ENCODE measurements at regions not wholly inside any gene's neighbourhood (a gene's known extent, or its start where the extent isn't known, plus 50 kb on each side); places are given as distances from the start of the nearest gene placed in this dataset.

DNA sequence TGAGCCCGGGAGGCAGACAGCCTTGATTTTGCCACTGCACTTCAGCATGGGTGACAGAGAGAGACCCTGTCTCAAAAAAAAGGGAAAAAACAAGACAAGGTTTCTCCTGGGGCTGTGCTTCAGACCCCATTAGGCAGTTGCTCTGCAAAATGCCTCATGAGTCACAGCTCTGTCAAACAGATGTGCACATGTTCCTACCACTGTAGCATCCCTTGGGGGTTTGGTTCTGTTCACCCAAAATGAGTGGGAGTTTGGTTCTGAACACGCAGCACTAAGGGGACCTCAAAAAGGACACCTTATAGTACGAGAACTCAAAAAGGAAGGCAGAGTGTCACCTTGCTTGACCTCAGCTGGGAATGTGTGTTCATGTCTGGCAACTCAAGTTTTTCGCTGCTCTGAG is 134.9 kb downstream of the RPIA start:
- Mint-ChIP-seq H3K9me3 (no peaks in the 10 kb centered on the region), H3K27ac (no peak overlapping the region), H3K4me1 (no peaks in the 10 kb centered on the region), H3K4me3 (no peak overlapping the region), H3K36me3 (ENCODE audit: low read depth) (no peaks in the 10 kb centered on the region), H3K27me3 (peaks cover 2% of the 10 kb centered on the region)
- no peak for DNase-seq
- ChIA-PET CTCF (no interaction called here), POLR2A (no interaction called here)

- Mint-ChIP-seq H3K27me3 (peaks cover 3% of the 10 kb centered on the region), H3K27ac (no peak overlapping the region), H3K9me3 (no peaks in the 10 kb centered on the region), H3K36me3 (ENCODE audit: low read depth) (no peaks in the 10 kb centered on the region), H3K4me3 (no peak overlapping the region), H3K4me1 (no peaks in the 10 kb centered on the region)
- DNase-seq = no peak
- ChIA-PET CTCF (no interaction called here), POLR2A (no interaction called here)
Observed at GRCh38 chr2:88827821-88828220, 136.3 kb downstream of the RPIA start.

GRCh38 chr2:88828397-88829137 is 137.1 kb downstream of the RPIA start:
- CTCF ChIA-PET = no interaction called here
- Mint-ChIP-seq H3K27ac (no peak overlapping the region), H3K27me3 (peaks cover 5% of the 10 kb centered on the region), H3K4me3 (no peak overlapping the region), H3K4me1 (no peaks in the 10 kb centered on the region), H3K36me3 (ENCODE audit: low read depth) (no peaks in the 10 kb centered on the region), H3K9me3 (no peaks in the 10 kb centered on the region)
- POLR2A ChIA-PET = no interaction called here
- no peak for DNase-seq

DNA sequence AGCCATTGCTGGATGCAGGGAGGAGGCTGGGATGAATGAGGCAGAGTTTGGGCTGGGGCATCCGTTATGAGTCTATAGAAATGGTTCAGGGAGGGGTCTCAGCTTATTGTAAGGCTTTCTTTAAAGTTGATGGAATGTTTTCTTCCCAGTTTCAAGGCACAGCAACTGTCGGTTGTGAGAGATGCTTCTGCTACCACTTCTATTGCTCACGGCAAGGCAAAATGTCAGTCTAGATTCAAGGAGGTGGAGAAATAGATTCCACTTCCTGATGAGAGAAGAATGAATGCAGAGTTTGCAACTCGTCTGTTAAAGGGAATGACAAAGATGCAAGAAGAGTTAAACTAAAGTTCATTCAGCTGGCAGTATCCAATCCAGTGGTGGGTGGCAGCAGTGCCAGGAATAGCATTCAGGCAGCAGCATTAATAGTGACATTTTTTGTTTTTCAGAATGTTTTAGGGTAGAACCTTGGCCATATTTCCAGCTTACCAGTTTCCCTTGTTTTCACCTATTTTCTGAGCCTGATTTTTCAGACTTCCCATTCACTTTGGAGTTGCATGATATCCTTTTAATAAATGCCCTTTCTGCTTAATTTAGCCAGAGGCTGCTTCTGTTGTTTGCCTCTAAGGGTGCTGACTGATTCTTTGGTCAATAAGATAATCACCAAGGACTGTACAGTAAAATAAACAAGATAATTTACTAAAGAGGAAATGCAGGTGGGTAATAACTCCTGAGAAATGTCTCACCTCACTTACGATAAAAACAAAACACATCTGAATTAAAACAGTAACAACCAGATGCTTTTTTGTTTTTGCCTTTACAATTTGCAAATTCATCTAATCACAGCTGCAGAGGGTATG is 138.4 kb downstream of the RPIA start:
- H3K4me1 Mint-ChIP-seq = no peaks in the 10 kb centered on the region

DNA sequence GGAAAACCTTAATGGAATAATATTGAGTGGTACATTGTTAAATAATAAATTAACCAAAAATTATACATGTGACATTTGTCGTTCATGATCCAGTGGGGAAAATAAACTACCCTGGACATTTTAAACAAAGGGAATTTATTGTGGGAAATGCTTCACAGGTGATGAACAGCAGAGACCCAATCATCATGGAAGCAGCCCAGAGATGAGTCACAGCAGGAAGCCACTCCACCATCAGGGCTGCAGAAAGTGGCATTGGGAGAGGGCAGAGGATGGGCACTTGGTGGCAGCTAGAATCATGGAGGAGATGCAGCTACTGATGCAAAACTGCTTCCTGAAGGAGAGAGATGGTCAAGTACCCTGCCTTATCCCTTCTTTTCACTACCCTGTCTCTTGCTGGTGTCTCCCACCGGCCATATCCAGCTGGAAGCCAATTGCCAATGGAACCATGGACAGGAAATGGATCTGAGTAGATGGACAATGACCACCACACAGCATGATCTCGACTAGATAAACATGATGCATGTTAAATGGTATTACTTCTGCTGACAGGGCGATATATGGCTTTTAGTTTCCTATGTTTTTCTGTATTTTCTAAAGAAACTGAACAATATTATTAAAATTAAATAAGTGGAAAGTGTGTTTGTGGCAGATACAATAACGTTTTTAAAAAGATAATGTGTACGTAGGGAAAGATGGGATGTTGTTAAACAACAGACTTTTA is 139.8 kb downstream of the RPIA start:
- CTCF ChIA-PET = interaction anchor here (0.5 to 1.3 kb wide), 6 partner anchors 8 to 378 kb away, joined by 3 to 4 read pairs (median 3); no protein-coding TSS in a partner anchor
- POLR2A ChIA-PET = no interaction called here

More for the DNA sequence above, 138.4 kb downstream of the RPIA start:
- CTCF ChIA-PET = no interaction called here
- H3K27me3 Mint-ChIP-seq = peaks cover 5% of the 10 kb centered on the region
- DNase-seq = no peak
- no peak overlapping the region for H3K4me3 Mint-ChIP-seq
- POLR2A ChIA-PET = no interaction called here
- H3K36me3 Mint-ChIP-seq (ENCODE audit: low read depth) = no peaks in the 10 kb centered on the region
- H3K27ac Mint-ChIP-seq = no peak overlapping the region
- H3K9me3 Mint-ChIP-seq = no peaks in the 10 kb centered on the region

GRCh38 chr2:88831792-88832248 is 140.3 kb downstream of the RPIA start:
- no peaks in the 10 kb centered on the region for H3K9me3 Mint-ChIP-seq
- no peak overlapping the region for H3K4me3 Mint-ChIP-seq
- ChIA-PET POLR2A (no interaction called here), CTCF (interaction anchor here (0.6 to 1.3 kb wide), 6 partner anchors 9 to 125 kb away, joined by 3 to 4 read pairs (median 3); no protein-coding TSS in a partner anchor)
- no peaks in the 10 kb centered on the region for H3K4me1 Mint-ChIP-seq
- no peak overlapping the region for H3K27ac Mint-ChIP-seq
- H3K36me3 Mint-ChIP-seq (ENCODE audit: low read depth) = no peaks in the 10 kb centered on the region
- peak; percentile 45 for DNase-seq
- peaks cover 5% of the 10 kb centered on the region for H3K27me3 Mint-ChIP-seq

More for the DNA sequence above, 139.8 kb downstream of the RPIA start:
- Mint-ChIP-seq H3K27ac (no peak overlapping the region), H3K27me3 (peaks cover 5% of the 10 kb centered on the region), H3K36me3 (ENCODE audit: low read depth) (no peaks in the 10 kb centered on the region), H3K4me1 (no peaks in the 10 kb centered on the region), H3K9me3 (no peaks in the 10 kb centered on the region), H3K4me3 (no peak overlapping the region)
- no peak for DNase-seq

DNA sequence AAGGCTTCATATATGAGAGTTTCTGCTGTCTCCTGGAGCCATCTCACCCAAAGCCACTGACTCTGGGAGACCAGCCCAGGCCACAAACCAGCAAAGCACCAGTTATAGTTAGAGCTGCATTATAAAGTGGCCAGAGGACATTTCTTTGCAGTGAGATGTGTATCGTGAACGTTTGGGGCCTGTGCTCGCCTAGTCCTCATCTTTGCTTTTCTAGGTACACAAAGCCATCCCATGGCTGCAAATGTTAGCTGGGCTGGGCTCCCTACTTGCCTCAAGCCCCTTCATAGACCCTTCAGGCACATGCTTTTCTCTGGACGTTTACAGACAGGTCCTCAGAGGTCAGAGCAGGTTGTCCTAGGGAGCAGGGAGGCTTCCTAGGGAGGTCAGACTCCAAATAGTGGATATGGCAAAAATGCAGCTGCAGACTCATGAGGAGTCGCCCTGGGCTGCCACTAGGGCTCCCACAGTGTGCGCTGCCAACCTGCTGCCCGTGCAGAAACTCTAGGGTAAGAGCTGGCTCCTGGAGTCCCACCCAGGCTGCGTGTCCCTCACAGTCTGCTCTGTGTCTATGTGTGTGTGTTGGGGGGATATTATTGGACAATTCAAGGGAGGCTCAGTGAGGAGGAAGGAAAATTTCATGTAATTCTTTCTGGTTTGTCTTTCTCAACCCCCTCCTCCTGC is 141.0 kb downstream of the RPIA start:
- ChIA-PET CTCF (interaction anchor here (0.6 kb wide), 1 partner anchor 93 kb away, joined by 4 read pairs; no protein-coding TSS in a partner anchor), POLR2A (no interaction called here)
- H3K36me3 Mint-ChIP-seq (ENCODE audit: low read depth) = no peaks in the 10 kb centered on the region

DNA sequence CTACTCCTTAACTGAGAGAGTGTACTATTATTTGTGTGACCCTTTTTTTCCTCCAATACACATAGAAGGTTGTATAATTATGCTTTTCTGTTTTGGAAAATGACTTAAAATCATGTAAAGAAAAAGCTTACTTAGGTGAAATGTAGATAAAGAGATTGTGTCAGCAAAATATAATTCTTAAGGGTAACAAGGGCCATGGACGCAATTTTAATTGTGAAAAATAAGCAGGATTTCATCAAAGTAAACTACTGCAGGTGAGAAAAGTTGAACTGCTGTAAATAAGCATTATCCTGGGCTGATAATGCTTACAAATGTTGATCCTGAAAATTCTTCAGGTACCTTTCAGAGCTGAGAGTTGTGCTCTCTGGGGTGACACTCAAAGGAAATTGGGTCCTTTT is 141.5 kb downstream of the RPIA start:
- H3K27me3 Mint-ChIP-seq = peaks cover 5% of the 10 kb centered on the region
- no peak overlapping the region for H3K4me3 Mint-ChIP-seq
- POLR2A ChIA-PET = no interaction called here
- no peaks in the 10 kb centered on the region for H3K36me3 Mint-ChIP-seq (ENCODE audit: low read depth)
- H3K9me3 Mint-ChIP-seq = no peaks in the 10 kb centered on the region
- CTCF ChIA-PET = no interaction called here
- DNase-seq = no peak
- no peak overlapping the region for H3K27ac Mint-ChIP-seq
- H3K4me1 Mint-ChIP-seq = no peaks in the 10 kb centered on the region

More for the DNA sequence above, 141.0 kb downstream of the RPIA start:
- peaks cover 5% of the 10 kb centered on the region for H3K27me3 Mint-ChIP-seq
- no peak overlapping the region for H3K4me3 Mint-ChIP-seq
- no peak overlapping the region for H3K27ac Mint-ChIP-seq
- no peaks in the 10 kb centered on the region for H3K4me1 Mint-ChIP-seq
- no peaks in the 10 kb centered on the region for H3K9me3 Mint-ChIP-seq
- no peak for DNase-seq

DNA sequence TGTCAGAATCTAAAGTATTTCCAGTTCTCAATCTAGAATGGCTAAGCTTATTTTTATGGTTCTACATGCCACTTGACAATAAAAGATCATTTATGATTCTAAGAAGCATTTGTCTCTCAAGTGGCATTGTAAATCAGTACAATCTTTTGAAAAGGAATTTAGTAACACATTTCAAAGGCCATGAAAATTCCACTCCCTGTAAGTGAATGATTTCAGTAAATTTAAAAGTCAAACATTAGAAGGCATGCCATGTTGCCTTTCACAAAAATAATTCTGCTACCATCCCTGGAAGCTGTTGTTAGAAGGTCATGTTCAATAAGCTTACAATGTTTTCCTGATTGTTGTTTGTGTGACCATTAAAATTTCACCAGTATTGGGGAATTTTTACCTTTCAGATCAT is 142.9 kb downstream of the RPIA start:
- Mint-ChIP-seq H3K36me3 (ENCODE audit: low read depth) (no peaks in the 10 kb centered on the region), H3K27ac (no peak overlapping the region), H3K27me3 (peaks cover 5% of the 10 kb centered on the region), H3K9me3 (no peaks in the 10 kb centered on the region), H3K4me1 (no peaks in the 10 kb centered on the region), H3K4me3 (no peak overlapping the region)
- ChIA-PET CTCF (interaction anchor here (0.9 to 1.4 kb wide), 2 partner anchors 8 to 25 kb away, joined by 3 read pairs; no protein-coding TSS in a partner anchor), POLR2A (no interaction called here)
- DNase-seq = no peak

DNA sequence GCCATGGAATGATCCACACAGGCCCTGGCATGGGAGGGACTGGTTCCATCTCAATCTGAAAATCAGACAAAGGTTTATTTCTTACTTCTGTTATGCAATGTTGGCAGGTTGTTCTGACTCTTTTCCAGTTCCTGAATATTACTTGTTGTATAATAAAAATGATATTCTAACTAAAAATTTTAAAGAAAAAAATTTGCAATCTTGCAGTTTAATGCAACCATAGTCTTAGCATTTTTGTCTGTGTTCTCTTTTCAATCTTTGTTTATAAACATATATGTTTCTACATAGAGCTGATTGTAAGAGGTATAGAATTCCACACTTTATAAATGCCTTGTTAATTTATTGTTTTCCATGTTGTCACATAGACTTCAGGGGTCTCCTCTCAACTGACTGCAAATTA is 143.4 kb downstream of the RPIA start:
- no peaks in the 10 kb centered on the region for H3K9me3 Mint-ChIP-seq
- H3K27ac Mint-ChIP-seq = no peak overlapping the region
- ChIA-PET CTCF (interaction anchor here (1.4 kb wide), 1 partner anchor 7 kb away, joined by 3 read pairs; no protein-coding TSS in a partner anchor), POLR2A (no interaction called here)
- no peaks in the 10 kb centered on the region for H3K36me3 Mint-ChIP-seq (ENCODE audit: low read depth)
- no peak overlapping the region for H3K4me3 Mint-ChIP-seq
- H3K4me1 Mint-ChIP-seq = no peaks in the 10 kb centered on the region
- peaks cover 3% of the 10 kb centered on the region for H3K27me3 Mint-ChIP-seq
- no peak for DNase-seq

DNA sequence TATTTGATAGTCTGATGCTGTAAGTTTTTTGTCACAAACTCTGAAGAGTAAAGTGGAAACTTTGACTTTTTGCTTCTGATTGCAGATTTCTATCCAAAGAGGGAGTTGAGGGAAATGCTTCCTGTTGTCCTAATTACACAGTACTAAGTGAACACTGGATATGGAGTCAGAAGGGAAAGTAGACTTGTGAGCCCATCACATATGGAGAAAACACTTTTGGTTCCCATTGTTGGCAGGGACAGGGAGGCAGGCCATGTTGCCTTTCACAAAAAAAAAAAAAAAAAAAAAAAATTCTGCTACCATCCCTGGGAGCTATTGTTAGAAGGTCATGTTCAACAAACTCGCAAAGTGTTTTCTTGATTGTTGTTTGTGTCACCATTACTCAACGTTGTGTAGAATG is 144.3 kb downstream of the RPIA start:
- H3K27me3 Mint-ChIP-seq = peaks cover 3% of the 10 kb centered on the region
- H3K4me1 Mint-ChIP-seq = no peaks in the 10 kb centered on the region
- ChIA-PET CTCF (no interaction called here), POLR2A (no interaction called here)
- H3K4me3 Mint-ChIP-seq = no peak overlapping the region
- H3K9me3 Mint-ChIP-seq = no peaks in the 10 kb centered on the region
- H3K27ac Mint-ChIP-seq = no peak overlapping the region
- DNase-seq = no peak
- H3K36me3 Mint-ChIP-seq (ENCODE audit: low read depth) = no peaks in the 10 kb centered on the region

- no peak overlapping the region for H3K4me3 Mint-ChIP-seq
- no peak overlapping the region for H3K27ac Mint-ChIP-seq
- H3K27me3 Mint-ChIP-seq = peaks cover 3% of the 10 kb centered on the region
- no peak for DNase-seq
- no peaks in the 10 kb centered on the region for H3K9me3 Mint-ChIP-seq
- H3K36me3 Mint-ChIP-seq (ENCODE audit: low read depth) = no peaks in the 10 kb centered on the region
- H3K4me1 Mint-ChIP-seq = no peaks in the 10 kb centered on the region
- ChIA-PET POLR2A (no interaction called here), CTCF (no interaction called here)
Observed at GRCh38 chr2:88836351-88836750, 144.9 kb downstream of the RPIA start.

Data from activated CD4-positive, alpha-beta T cell treated with anti-CD3 and anti-CD28 coated beads, Interleukin-2, amount 10 ng/mL, durations not matched to agents 7 days and 5 days (primary cell).